CD4-positive, CD25-positive, alpha-beta regulatory T cell (primary cell): ENCODE measurements at regions not wholly inside any gene's neighbourhood (a gene's known extent, or its start where the extent isn't known, plus 50 kb on each side); places are given as distances from the start of the nearest gene placed in this dataset.
"Not testable (repeated sequence)": the region's sequence is repeated elsewhere in the genome, so short reads cannot be mapped to it uniquely, and the experiment has no call there.

Experiments
- ATAC-seq, 2 donors: fragments of 150-1000 bp; cut with Tn5 transposase; one replicate each; pipeline ENCODE4 v1.10.0; 2021; ENCODE audit warnings: low read depth in 2 of 2, moderate number of reproducible peaks in 2 of 2, moderate library complexity in 1 of 2
- DNase-seq, 3 donors: peaks; one replicate each; pipeline versions ENCODE4 v3.0.0 to v3.0.0-alpha.2; 2012 to 2022; ENCODE audit warnings: mixed read lengths in 1 of 3
- H3K27ac ChIP-seq: one replicate; pipeline ENCODE4 v1.7.0; 2013; ENCODE audit warnings: mild to moderate bottlenecking, low read length; ENCODE audit not compliant: insufficient read depth, poor library complexity, severe bottlenecking
- H3K27me3 ChIP-seq: one replicate; pipeline ENCODE4 v1.7.0; 2013; ENCODE audit warnings: low read length; ENCODE audit not compliant: control insufficient read depth, insufficient read depth
- H3K36me3 ChIP-seq: one replicate; pipeline ENCODE4 v1.7.0; 2013; ENCODE audit warnings: mild to moderate bottlenecking, low read length, moderate library complexity; ENCODE audit not compliant: control insufficient read depth, insufficient read depth
- H3K4me1 ChIP-seq: 2 replicates; pipeline ENCODE4 v1.7.0; 2013; ENCODE audit warnings: mild to moderate bottlenecking, low read length; ENCODE audit not compliant: insufficient read depth, control insufficient read depth, poor library complexity, severe bottlenecking
- H3K4me3 ChIP-seq: one replicate; pipeline ENCODE4 v1.7.0; 2013; ENCODE audit warnings: low read depth, mild to moderate bottlenecking, low read length, moderate library complexity
- H3K9me3 ChIP-seq, 2 experiments: 1 replicate in 1 of 2; 2 replicates in 1 of 2; pipeline ENCODE4 v1.7.0; 2013; ENCODE audit warnings: low read length in 2 of 2, mild to moderate bottlenecking in 1 of 2, moderate library complexity in 1 of 2; ENCODE audit not compliant: control insufficient read depth in 2 of 2
- H3K27ac Mint-ChIP-seq, 3 donors: one replicate each; pipeline ENCODE4 v1.8.0; 2020 to 2022; ENCODE audit warnings: mild to moderate bottlenecking in 3 of 3, mixed read lengths in 3 of 3, moderate library complexity in 2 of 3
- H3K27me3 Mint-ChIP-seq: one replicate; pipeline ENCODE4 v1.8.0; 2022; ENCODE audit warnings: mild to moderate bottlenecking, mixed read lengths
- H3K36me3 Mint-ChIP-seq: one replicate; pipeline ENCODE4 v1.8.0; 2020; ENCODE audit warnings: mixed read lengths
- H3K4me1 Mint-ChIP-seq, 4 donors: one replicate each; pipeline ENCODE4 v1.8.0; 2020 to 2022; ENCODE audit warnings: mixed read lengths in 4 of 4, mild to moderate bottlenecking in 1 of 4
- H3K4me3 Mint-ChIP-seq, 4 donors: one replicate each; pipeline ENCODE4 v1.8.0; 2020 to 2022; ENCODE audit warnings: mild to moderate bottlenecking in 4 of 4, mixed read lengths in 4 of 4, moderate library complexity in 3 of 4
- H3K9me3 Mint-ChIP-seq, 7 donors: one replicate each; pipeline ENCODE4 v1.8.0; 2020 to 2022; ENCODE audit warnings: mixed read lengths in 7 of 7, mild to moderate bottlenecking in 3 of 7, moderate library complexity in 2 of 7

DNA sequence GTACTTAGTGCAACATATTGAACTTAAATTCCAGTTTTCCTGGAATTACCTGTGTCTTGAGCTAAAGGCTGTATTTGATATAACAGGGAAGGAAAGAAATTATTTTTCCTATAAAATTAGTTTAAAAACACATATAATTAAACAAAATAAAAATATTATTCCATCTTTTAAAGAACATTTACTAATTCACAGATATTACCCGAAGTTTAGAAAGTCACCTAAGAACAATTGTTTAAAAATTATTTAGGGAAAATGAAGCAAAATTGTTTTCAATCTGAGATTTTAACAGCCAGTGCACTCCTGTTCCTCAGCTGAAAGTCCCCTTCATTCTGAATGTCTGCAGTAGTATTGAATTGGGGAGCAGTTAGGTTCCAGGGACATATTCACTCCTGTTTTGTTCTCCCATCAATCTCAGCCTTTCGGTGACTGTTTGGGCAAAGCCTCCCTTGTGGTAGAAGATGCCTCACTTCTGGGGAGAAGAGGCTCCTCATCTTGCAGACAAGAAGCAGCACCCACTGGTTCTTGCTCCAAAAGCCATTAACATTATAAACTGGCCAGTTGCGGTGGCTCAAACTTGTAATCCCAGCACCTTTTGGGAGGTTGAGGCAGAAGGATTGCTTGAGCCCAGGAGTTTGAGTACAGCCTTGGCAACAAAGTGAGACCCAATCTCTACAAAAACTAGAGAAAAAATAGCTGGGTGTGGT, 1516.4 kb upstream of the TPTE start:
- H3K4me1 ChIP-seq, H3K4me3 ChIP-seq, H3K4me3 Mint-ChIP-seq, H3K27me3 Mint-ChIP-seq, ATAC-seq, H3K27ac Mint-ChIP-seq, H3K36me3 Mint-ChIP-seq, DNase-seq, H3K36me3 ChIP-seq, H3K4me1 Mint-ChIP-seq, H3K27me3 ChIP-seq, H3K27ac ChIP-seq: not testable (repeated sequence)
- H3K9me3 ChIP-seq: peaks cover 1 to 14% of the 10 kb centered on the region in 2 experiments
- H3K9me3 Mint-ChIP-seq: peaks cover 13 to 63% (median 34%) of the 10 kb centered on the region in 7 donors

DNA sequence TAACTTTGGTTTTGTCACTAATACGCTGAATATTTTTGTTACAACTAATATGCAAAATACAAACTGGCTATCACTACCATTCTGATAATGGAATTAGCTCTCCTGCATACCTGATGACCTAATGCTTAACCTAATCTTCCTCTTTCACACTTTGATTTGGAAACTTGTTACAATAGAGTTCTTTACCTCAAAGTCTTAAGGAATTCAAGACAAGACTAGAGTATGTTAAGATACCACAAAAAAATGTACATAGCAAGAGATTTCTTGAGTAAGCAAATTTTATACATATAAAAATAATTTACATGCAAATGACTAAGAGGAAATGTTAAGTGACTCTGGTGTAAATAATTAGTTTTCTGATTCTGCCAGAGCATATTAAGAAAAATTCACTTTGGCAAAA, 1515.7 kb upstream of the TPTE start:
- not testable (repeated sequence) for H3K36me3 ChIP-seq, H3K27me3 Mint-ChIP-seq, DNase-seq, H3K27ac Mint-ChIP-seq, H3K4me1 ChIP-seq, H3K4me3 Mint-ChIP-seq, H3K27me3 ChIP-seq, ATAC-seq, H3K4me1 Mint-ChIP-seq, H3K27ac ChIP-seq, H3K4me3 ChIP-seq, H3K36me3 Mint-ChIP-seq
- peaks cover 8 to 56% (median 31%) of the 10 kb centered on the region in 7 donors for H3K9me3 Mint-ChIP-seq
- H3K9me3 ChIP-seq: peaks cover under 1 to 14% of the 10 kb centered on the region in 2 experiments

DNA sequence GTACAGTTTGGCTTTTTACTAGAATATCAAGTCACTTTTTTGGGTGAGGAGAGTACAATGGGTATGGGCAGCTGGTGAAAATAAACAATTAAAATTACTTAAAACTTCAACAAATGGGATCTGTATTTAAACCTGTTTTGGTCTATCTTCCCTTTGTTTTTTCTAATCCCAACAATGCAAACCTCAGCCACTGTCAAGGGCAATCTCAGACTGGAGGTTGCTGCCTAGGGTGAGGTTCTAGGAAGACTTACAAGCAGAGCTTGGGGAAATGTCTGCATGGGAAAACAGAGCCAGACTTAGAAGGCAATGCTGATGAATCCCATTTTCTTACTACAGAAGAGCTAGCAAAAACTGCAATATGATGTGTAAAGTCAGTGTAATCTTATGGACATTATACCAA, 1515.3 kb upstream of the TPTE start:
- peaks cover 8 to 57% (median 34%) of the 10 kb centered on the region in 7 donors for H3K9me3 Mint-ChIP-seq
- H3K4me1 ChIP-seq, H3K27ac Mint-ChIP-seq, H3K36me3 ChIP-seq, H3K36me3 Mint-ChIP-seq, ATAC-seq, H3K4me3 ChIP-seq, H3K27me3 Mint-ChIP-seq, H3K4me1 Mint-ChIP-seq, H3K27ac ChIP-seq, H3K27me3 ChIP-seq, DNase-seq, H3K4me3 Mint-ChIP-seq: not testable (repeated sequence)
- peaks cover 0 to 18% of the 10 kb centered on the region in 2 experiments for H3K9me3 ChIP-seq

DNA sequence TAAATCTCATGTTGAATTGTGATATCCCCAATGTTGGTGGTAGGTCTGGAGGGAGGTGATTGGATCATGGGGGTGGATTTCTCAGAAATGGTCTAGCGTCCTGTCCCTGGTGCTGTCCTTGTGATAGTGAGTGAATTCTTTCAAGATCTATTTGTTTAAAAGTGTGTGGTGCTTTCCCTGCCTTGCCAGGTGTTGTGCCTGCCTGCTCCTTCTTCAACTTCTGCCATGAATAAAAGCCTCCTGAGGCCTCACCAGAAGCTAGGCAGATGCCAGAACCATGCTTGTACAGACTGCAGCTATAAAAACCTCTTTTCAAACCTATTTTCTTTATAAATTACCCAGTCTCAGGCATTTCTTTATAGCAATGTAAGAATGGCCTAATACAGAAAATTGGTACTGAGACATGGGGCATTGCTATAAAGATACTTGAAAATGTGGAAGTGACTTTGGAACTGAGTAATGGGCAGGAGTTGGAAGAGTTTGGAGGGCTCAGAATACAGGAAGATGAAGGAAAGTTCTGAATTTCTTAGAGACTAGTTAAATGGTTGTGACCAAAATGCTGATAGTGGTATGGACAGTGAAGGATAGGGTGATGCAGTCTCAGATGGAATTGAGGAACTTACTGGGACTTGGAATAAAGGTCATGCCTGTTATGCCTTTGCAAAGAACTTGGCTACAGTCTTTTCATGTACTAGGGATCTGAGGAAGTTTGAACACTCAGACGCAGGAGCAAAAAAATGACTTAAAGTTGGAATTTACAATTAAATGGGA, 1514.6 kb upstream of the TPTE start:
- H3K4me1 ChIP-seq, H3K4me3 Mint-ChIP-seq, H3K36me3 ChIP-seq, H3K4me1 Mint-ChIP-seq, H3K4me3 ChIP-seq, H3K36me3 Mint-ChIP-seq, H3K27me3 ChIP-seq, DNase-seq, H3K27me3 Mint-ChIP-seq, H3K27ac ChIP-seq, H3K27ac Mint-ChIP-seq, ATAC-seq: not testable (repeated sequence)
- H3K9me3 Mint-ChIP-seq: peaks cover 7 to 53% (median 36%) of the 10 kb centered on the region in 7 donors
- H3K9me3 ChIP-seq: peaks cover 0 to 24% of the 10 kb centered on the region in 2 experiments

DNA sequence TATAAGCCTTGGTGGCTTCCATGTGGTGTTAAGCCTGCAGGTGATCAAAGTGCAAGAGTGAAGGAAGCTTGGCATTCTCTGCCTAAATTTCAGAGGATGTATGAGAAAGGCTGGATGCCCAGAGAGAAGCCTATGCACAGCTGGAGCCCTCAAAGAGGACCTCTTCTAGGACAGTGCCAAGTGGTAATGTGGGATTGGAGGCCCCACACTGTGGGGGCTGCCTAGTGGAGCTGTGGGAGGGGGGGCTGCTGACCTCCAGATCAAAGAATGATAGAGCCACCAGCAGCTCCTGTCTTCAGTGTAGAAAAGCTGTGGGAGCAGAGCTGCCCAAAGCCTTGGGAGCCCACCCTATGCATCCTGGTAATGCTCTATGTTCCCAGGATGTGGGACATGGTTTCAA, 1512.7 kb upstream of the TPTE start:
- Mint-ChIP-seq H3K27ac (no peak overlapping the region), H3K36me3 (no peaks in the 10 kb centered on the region), H3K27me3 (peaks cover 9% of the 10 kb centered on the region), H3K4me3 (no peak overlapping the region), H3K4me1 (no peaks in the 10 kb centered on the region), H3K9me3 (peaks cover 3 to 57% (median 36%) of the 10 kb centered on the region in 7 donors)
- H3K27ac ChIP-seq: no peak overlapping the region
- DNase-seq (no peak), ATAC-seq (no peak)
- H3K4me3 ChIP-seq: no peak overlapping the region
- H3K9me3 ChIP-seq: peaks cover 0 to 31% of the 10 kb centered on the region in 2 experiments
- no peaks in the 10 kb centered on the region for H3K27me3 ChIP-seq
- H3K36me3 ChIP-seq: no peaks in the 10 kb centered on the region
- H3K4me1 ChIP-seq: no peaks in the 10 kb centered on the region

DNA sequence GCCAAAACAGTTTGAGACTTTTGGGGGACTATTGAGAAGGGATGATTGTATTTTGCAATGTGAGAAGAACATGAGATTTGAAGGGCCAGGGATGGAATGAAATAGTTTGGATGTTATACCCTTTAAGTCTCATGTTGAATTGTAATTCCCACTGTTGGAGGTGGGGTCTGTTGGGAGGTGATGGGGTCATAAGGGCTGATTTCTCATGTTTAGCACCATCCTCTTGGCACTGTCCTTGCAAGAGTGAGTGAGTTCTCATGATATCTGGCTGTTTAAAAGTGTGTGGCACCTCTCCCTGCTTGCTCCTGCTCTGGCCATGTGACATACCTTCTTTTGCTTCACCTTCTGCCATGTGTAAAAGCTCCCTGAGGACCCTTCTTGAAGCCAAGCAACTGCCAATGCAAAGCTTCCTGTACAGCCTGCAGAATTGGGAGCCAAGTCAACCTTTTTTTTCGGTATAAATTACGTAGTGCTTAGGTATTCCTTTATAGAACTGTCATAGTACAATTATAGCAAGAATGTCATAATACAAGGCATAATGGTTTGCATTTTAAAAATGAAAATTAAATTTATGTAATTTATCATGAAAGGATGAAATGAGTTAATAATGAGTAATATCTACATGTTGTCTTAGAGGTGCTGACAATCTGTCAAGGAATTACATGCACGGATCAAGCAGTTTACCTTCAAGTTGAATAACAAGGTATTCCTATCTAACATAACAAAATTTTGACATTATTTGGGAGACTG, 1511.9 kb upstream of the TPTE start:
- ATAC-seq: not testable (repeated sequence)

DNA sequence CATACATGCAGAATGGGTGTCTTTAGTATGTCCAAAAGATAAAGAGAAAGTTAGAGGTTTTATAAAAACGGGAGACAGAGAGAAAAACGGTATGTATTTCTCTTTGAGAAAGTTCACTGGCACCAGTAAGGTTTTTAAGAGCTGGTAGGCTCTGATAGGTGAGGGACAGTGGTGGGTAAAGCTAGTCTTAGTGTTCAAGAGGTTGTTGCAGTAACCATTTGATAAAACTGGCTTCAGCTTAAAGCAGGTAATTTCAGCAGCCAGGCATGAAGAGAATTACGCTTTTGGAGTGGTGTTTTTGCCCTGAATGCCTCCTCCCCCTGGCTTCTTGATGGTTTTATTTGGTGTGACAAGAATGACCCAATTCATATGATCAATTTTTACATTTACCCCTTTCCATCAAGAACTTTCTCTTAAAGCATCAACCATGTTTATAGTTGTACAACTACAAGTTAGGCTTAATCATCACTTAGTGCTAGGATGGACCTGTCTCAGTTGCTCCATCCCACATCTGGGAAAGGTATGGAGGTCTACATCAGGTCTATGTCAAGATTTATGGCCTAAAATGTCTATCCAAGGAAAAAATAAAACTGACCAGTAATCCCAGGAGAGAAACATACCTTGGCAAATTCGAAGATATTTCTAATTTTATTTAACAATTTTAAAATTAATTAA, 1511.1 kb upstream of the TPTE start:
- H3K27me3 ChIP-seq, ATAC-seq, H3K4me1 Mint-ChIP-seq, H3K27ac ChIP-seq, H3K4me3 ChIP-seq, H3K4me3 Mint-ChIP-seq, H3K36me3 ChIP-seq, H3K27ac Mint-ChIP-seq, H3K36me3 Mint-ChIP-seq, H3K4me1 ChIP-seq, DNase-seq: not testable (repeated sequence)
- H3K9me3 Mint-ChIP-seq: peaks cover 4 to 51% (median 34%) of the 10 kb centered on the region in 7 donors
- peaks cover 0 to 29% of the 10 kb centered on the region in 2 experiments for H3K9me3 ChIP-seq
- H3K27me3 Mint-ChIP-seq: peaks cover 13% of the 10 kb centered on the region

More for the DNA sequence above, 1511.9 kb upstream of the TPTE start:
- H3K9me3 ChIP-seq: peaks cover 0 to 31% of the 10 kb centered on the region in 2 experiments
- not testable (repeated sequence) for H3K4me1 Mint-ChIP-seq, DNase-seq, H3K27ac Mint-ChIP-seq, H3K4me1 ChIP-seq, H3K4me3 Mint-ChIP-seq, H3K36me3 ChIP-seq, H3K27me3 ChIP-seq, H3K36me3 Mint-ChIP-seq, H3K4me3 ChIP-seq, H3K27ac ChIP-seq
- peaks cover 4 to 56% (median 31%) of the 10 kb centered on the region in 7 donors for H3K9me3 Mint-ChIP-seq
- H3K27me3 Mint-ChIP-seq: peaks cover 13% of the 10 kb centered on the region
